ENCODE measurements at regions not wholly inside any gene's neighbourhood (a gene's known extent, or its start where the extent isn't known, plus 50 kb on each side); places are given as distances from the start of the nearest gene placed in this dataset.
A peak's percentile ranks its signal among the peaks of the same experiment; 100 is the strongest.

GRCh38 chr3:25155652-25156471 lies 272.2 kb upstream of the RARB start:
- TF ChIP-seq CTCF (IDR thresholded peaks at IDR 0.05) = no peak
- H3K4me1 Mint-ChIP-seq (ENCODE audit: low read depth) = no peaks in the 10 kb centered on the region; the same call in 1 of the 2 replicates
- peaks cover 27% of the 10 kb centered on the region for H3K9me3 Mint-ChIP-seq
- H3K4me3 Mint-ChIP-seq = no peak overlapping the region
- H3K27me3 Mint-ChIP-seq (ENCODE audit: insufficient read depth) = peaks cover 2% of the 10 kb centered on the region; the same call in 1 of the 2 replicates
- no peaks in the 10 kb centered on the region for H3K36me3 Mint-ChIP-seq (ENCODE audit: low read depth)
- DNase-seq = no peak
- no peak overlapping the region for H3K27ac Mint-ChIP-seq

- no peak overlapping the region for H3K27ac Mint-ChIP-seq
- peaks cover 2% of the 10 kb centered on the region; the same call in 1 of the 2 replicates for H3K27me3 Mint-ChIP-seq (ENCODE audit: insufficient read depth)
- peaks cover 27% of the 10 kb centered on the region for H3K9me3 Mint-ChIP-seq
- H3K36me3 Mint-ChIP-seq (ENCODE audit: low read depth) = no peaks in the 10 kb centered on the region
- H3K4me1 Mint-ChIP-seq (ENCODE audit: low read depth) = no peaks in the 10 kb centered on the region; the same call in 1 of the 2 replicates
- TF ChIP-seq CTCF (IDR thresholded peaks at IDR 0.05) = no peak
- DNase-seq = peak; percentile 9
- no peak overlapping the region; the same call in 1 of the 2 replicates for H3K4me3 Mint-ChIP-seq
Measured at GRCh38 chr3:25156626-25157025, 271.4 kb upstream of the RARB start.

- H3K36me3 Mint-ChIP-seq (ENCODE audit: low read depth) = no peaks in the 10 kb centered on the region
- H3K4me1 Mint-ChIP-seq (ENCODE audit: low read depth) = no peaks in the 10 kb centered on the region
- H3K27ac Mint-ChIP-seq = no peak overlapping the region
- H3K4me3 Mint-ChIP-seq = no peak overlapping the region
- DNase-seq = no peak
- H3K27me3 Mint-ChIP-seq (ENCODE audit: insufficient read depth) = peaks cover 2% of the 10 kb centered on the region; the same call in 1 of the 2 replicates
- H3K9me3 Mint-ChIP-seq = peaks cover 27% of the 10 kb centered on the region
- TF ChIP-seq CTCF (IDR thresholded peaks at IDR 0.05) = no peak
Measured at GRCh38 chr3:25165306-25165705, 262.8 kb upstream of the RARB start.

GRCh38 chr3:25166016-25166415 lies 262.0 kb upstream of the RARB start:
- TF ChIP-seq CTCF (IDR thresholded peaks at IDR 0.05) = no peak
- Mint-ChIP-seq H3K27me3 (ENCODE audit: insufficient read depth) (peaks cover 2% of the 10 kb centered on the region; the same call in 1 of the 2 replicates), H3K4me1 (ENCODE audit: low read depth) (no peaks in the 10 kb centered on the region), H3K9me3 (peaks cover 26% of the 10 kb centered on the region), H3K36me3 (ENCODE audit: low read depth) (no peaks in the 10 kb centered on the region), H3K4me3 (no peak overlapping the region), H3K27ac (no peak overlapping the region)
- no peak for DNase-seq

GRCh38 chr3:25169151-25169550 lies 258.9 kb upstream of the RARB start:
- H3K27ac Mint-ChIP-seq = no peak overlapping the region

More at GRCh38 chr3:25169151-25169550, 258.9 kb upstream of the RARB start:
- no peak for DNase-seq
- no peaks in the 10 kb centered on the region for H3K36me3 Mint-ChIP-seq (ENCODE audit: low read depth)
- H3K27me3 Mint-ChIP-seq (ENCODE audit: insufficient read depth) = peaks cover 2% of the 10 kb centered on the region; the same call in 1 of the 2 replicates
- peaks cover 26% of the 10 kb centered on the region for H3K9me3 Mint-ChIP-seq
- no peak for TF ChIP-seq CTCF (IDR thresholded peaks at IDR 0.05)
- no peaks in the 10 kb centered on the region for H3K4me1 Mint-ChIP-seq (ENCODE audit: low read depth)
- H3K4me3 Mint-ChIP-seq = no peak overlapping the region

All from HFFc6 (cell line).